HG03060 (cell line): ENCODE measurements at regions not wholly inside any gene's neighbourhood (a gene's known extent, or its start where the extent isn't known, plus 50 kb on each side); places are given as distances from the start of the nearest gene placed in this dataset.

Experiments
- ATAC-seq: cut with Tn5 transposase; IDR thresholded peaks from one replicate; pipeline ENCODE4 v1.9.1; 2021; ENCODE audit warnings: low read depth, moderate number of reproducible peaks; ENCODE audit not compliant: unreplicated experiment

GRCh38 chr10:78846071-78846470 is 222.7 kb upstream of the ZMIZ1 start:
- no peak for ATAC-seq

- no peak for ATAC-seq
Observed at GRCh38 chr10:78846760-78847159, 222.0 kb upstream of the ZMIZ1 start.

GRCh38 chr10:78847485-78847884 is 221.3 kb upstream of the ZMIZ1 start:
- no peak for ATAC-seq

GRCh38 chr10:78849115-78849514 is 219.7 kb upstream of the ZMIZ1 start:
- no peak for ATAC-seq

GRCh38 chr10:78849731-78850130 is 219.0 kb upstream of the ZMIZ1 start:
- no peak for ATAC-seq

DNA sequence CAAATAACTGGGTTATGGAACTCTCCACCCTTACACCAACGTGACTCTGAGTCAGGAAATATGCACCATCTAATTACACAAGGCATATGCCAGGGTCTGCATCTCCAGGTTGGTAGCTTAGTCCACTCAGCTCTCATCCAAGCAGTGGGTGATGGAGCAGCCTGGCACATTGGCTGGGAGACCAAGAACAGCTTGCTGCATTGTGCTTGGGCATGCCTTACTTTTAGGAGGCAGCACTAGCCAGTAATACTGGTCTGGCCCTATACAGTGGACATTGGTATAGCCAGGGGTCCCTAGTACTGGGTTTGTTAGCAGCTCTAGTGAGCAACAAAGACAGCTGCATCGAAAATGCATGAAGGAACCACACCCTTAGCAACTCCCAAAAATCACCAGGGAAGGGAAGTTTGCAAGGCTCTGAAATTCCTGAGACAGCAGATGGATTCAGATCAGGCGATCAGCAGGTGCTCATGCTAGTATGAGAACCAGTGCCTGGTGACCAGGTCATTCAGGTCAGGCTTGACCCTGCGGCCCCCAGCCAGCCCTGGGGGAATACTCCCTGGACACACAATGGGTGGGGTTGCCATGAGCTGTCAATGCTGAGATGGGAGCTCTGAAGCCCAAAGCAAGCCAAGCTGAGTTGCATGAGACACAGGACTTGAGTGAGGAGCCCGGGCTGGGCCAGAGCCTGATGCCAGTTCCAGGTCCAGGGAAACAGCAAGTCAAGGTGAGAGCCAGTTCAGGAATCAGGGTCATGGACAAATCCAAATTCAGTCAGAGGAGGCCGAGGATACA is 217.9 kb upstream of the ZMIZ1 start:
- no peak for ATAC-seq

DNA sequence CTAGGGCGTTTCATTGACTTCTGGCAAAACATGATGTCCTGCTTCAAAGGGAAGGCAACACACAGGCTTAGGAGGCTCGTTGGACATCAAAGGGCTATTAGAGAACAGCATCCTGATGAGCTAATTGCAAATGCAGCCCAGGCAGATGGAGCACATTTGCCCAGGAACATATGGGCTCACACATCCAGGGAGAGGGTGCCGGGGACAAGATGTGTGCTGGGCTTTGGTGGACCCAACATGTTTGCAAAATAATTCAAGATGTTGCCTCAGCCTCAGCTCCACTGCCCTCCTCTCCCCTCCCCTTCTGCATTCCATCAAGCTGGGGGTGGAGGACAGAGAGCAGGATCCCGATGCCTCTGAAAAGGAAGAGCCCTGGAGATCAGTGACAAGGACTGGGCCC is 217.1 kb upstream of the ZMIZ1 start:
- no peak for ATAC-seq

DNA sequence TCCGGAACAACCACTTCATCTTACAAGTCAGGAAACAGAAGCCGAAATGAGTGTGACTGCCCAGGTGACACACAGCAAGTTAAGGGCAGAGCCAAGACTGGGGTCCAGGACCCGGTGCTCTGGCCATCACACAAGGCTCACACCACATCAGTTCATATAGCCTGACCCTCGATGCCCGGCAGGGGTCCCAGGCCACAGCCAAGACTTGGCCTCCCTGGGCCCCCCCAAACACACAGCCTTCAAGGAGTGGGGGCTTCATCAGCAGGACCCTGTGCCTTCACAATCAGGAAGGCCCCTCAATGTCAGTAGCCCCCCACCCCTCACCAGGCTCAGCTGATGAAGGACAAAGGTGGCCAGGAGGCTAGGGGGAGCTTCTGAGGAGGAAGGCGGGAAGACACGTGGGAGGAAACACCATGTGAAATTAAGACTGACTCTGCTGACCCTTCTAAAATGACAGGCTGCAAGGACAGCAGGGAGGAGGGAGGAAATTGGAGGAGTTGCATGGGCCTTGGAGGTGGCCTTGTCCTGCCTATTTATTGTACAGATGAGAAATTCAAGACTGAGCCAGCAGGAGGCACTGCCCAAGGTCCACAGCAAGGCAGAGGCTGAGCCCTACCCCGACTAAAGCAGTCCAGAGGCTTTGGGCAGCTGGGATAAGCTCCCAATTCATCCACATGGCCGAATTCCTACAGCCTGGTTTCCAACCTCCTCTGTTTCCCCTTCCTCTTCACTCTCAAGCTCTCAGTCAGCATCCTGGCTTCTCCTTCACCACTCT is 216.1 kb upstream of the ZMIZ1 start:
- ATAC-seq = no peak

- ATAC-seq = no peak
Observed at GRCh38 chr10:78853864-78854263, 214.9 kb upstream of the ZMIZ1 start.

DNA sequence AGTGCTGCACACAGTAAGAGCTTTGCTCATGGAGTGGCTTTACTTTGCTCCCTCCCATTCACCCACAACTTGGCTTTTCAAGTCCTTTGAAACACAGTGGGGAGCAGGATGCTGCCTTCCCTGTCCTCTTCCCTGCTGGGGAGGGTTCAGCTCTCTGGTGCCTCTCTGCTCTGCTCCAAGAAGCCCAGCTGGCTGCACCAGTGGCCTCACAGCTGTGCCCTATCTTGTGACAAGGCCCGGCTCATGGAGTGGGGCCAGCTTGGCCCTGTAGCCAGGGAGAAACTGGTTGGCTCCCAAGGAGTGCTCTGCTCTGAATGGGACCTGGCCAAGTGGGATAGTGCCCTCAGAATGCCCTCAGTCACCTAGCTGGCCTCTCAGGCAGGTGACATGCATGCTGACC is 212.3 kb upstream of the ZMIZ1 start:
- ATAC-seq = no peak

- no peak for ATAC-seq
Observed at GRCh38 chr10:78857193-78857592, 211.6 kb upstream of the ZMIZ1 start.

GRCh38 chr10:78859266-78859665 is 209.5 kb upstream of the ZMIZ1 start:
- ATAC-seq = no peak

- no peak for ATAC-seq
Observed at GRCh38 chr10:78859769-78860168, 209.0 kb upstream of the ZMIZ1 start.

DNA sequence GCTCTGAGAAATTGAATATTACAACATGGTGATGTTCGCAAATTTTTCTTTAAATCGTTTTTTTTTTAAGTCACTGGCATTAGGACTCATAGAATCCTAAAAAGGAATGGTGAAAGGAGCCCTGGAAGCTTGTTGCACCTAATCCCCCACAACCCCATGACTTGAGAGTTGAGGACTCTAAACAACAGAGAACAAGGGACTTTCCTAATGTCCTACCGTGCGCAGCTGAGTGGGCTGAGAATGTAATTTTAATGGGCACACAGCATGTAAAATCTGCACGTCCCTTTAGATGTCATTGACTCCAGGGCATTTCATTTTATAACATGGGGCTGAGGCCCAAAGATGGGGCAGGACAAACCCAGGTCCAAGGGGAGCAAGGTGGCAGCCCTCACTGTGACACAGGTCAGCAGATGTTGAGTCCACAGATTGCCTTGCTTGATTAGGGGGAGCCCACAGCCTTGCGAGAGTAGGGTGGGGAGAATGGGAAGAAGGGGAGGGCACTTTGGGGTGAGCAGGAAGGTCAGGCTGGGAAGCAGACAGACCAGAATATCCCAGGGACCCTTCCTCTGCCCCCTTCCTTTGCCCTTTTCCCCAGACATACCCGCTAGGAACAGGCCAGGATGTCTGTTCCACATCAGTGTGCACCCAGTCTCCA is 208.4 kb upstream of the ZMIZ1 start:
- ATAC-seq = no peak

DNA sequence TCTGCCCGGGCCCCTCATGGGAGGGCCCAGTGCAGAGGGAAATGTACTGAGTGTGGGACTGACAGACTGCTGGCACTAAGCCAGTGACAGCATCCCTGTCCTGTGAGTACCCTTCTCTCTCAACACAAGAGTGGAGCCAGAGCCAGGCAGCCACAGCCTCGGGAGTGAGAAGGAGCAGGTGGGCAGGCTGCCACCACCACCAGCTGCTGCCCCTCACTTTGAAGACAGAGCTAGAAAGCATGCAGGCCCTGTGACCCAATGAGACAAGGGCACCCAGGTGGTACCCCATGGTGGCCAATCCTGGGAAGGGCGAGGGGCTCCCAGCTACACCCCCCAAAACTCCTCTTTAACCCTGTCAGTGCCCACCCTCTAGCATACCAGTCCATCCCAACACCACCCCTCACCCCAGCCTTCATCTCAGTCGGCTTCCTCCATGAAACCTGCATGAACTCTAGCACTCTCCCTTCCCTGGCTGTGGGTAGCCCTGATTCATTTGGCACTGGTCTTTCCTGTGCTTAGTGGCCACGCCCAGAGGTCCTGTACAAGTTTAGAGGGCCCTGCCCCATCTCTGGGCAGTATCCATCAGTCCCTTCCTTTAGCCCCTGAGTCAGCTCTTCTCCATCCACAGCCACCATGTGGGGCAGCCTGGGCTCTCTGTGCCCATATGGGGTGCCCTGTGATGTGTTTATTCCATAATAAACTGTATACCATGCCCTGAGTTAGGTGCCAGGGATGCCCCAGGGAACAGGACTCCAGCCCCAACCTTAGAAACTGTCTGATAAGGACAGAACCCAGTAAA is 207.0 kb upstream of the ZMIZ1 start:
- ATAC-seq = no peak

DNA sequence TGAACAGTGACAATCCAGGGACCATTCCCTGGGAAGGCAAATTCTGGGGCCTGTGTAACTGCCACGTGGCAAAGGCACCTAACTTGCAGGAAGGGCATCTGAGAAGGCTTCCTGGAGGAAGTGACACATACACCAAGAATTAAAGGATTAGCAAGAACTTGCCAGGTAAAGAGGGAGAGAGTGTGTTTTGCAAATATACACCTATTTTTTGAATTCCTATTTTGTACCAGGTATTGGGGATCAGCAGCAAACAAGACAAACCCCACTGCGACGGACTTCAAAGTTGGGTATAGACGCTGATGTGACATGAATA is 206.5 kb upstream of the ZMIZ1 start:
- no peak for ATAC-seq

- ATAC-seq = no peak
Observed at GRCh38 chr10:78863140-78863905, 205.4 kb upstream of the ZMIZ1 start.

DNA sequence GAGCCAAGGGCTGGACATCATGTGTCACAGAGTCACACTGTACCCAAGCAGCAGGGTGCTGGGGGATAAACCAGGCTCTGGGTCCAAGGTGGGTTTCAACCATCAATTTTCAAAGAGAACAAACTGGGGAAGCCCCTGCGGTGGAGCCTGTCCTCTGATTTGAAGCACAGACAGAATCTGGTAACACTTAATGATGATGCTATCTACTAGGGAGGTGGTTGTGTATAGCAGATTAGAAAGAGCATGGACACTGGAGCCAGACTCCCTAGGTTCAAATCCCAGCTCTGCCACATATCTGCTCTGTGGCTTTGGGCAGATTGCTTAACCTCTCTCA is 204.9 kb upstream of the ZMIZ1 start:
- no peak for ATAC-seq

- ATAC-seq = no peak
Observed at GRCh38 chr10:78864761-78865537, 203.8 kb upstream of the ZMIZ1 start.

GRCh38 chr10:78865538-78865875 is 203.3 kb upstream of the ZMIZ1 start:
- ATAC-seq = no peak
